IMR-90 (cell line): ENCODE measurements at regions not wholly inside any gene's neighbourhood (a gene's known extent, or its start where the extent isn't known, plus 50 kb on each side); places are given as distances from the start of the nearest gene placed in this dataset.

Experiments
- ATAC-seq: fragments of 200-7000 bp; cut with Tn5 transposase; 2 replicates; pipeline ENCODE4 v1.9.1; 2020; ENCODE audit warnings: low read depth, mild to moderate bottlenecking, moderate library complexity
- BruUV-seq: library from RNA; stranded (reverse); fragments of 400-500 nt; replicated peaks from 2 replicates; lab custom pipeline; 2021; lab: Mats Ljungman, UMichigan
- CTCF ChIA-PET: fragments of 300-600 bp; formaldehyde crosslinking; extraction: SDS; loops from one replicate; lab custom pipeline; 2021; ENCODE audit warnings: antibody characterized with exemption; lab: Yijun Ruan, JAX
- POLR2A ChIA-PET: fragments of 300-600 bp; sonication (Branson Sonifier 250); formaldehyde crosslinking; loops from one replicate; lab custom pipeline; 2022; ENCODE audit warnings: antibody characterized with exemption; ENCODE audit not compliant: unreplicated experiment; lab: Charles Lee
- DNase-seq: peaks from one replicate; pipeline ENCODE4 v3.0.0; 2013
- H2AFZ ChIP-seq: replicated peaks from 2 replicates; pipeline ENCODE3; 2013; ENCODE audit warnings: low read length, mild to moderate bottlenecking; ENCODE audit not compliant: poor library complexity
- H2AK5ac ChIP-seq: 2 replicates; pipeline ENCODE4 v1.6.1; 2013; ENCODE audit warnings: low read depth, low read length, inconsistent platforms
- H2AK9ac ChIP-seq: replicated peaks from 2 replicates; pipeline ENCODE3; 2013; ENCODE audit warnings: mild to moderate bottlenecking, low read depth, low read length, moderate library complexity; ENCODE audit not compliant: poor library complexity
- H2BK120ac ChIP-seq: 2 replicates; pipeline ENCODE4 v1.6.1; 2013; ENCODE audit warnings: low read depth, low read length, inconsistent platforms
- H2BK15ac ChIP-seq: 3 replicates; pipeline ENCODE4 v1.6.1; 2013; ENCODE audit warnings: low read depth, low read length, inconsistent platforms
- H2BK20ac ChIP-seq: 2 replicates; pipeline ENCODE4 v1.6.1; 2013; ENCODE audit warnings: low read depth, mild to moderate bottlenecking, inconsistent platforms, low read length, moderate library complexity
- H2BK5ac ChIP-seq: 2 replicates; pipeline ENCODE4 v1.6.1; 2013; ENCODE audit warnings: mild to moderate bottlenecking, low read depth, low read length, inconsistent platforms; ENCODE audit not compliant: poor library complexity, severe bottlenecking
- H3K14ac ChIP-seq: replicated peaks from 2 replicates; pipeline ENCODE4 v1.6.1; 2013; ENCODE audit warnings: low read depth, low read length, inconsistent platforms
- H3K18ac ChIP-seq: 2 replicates; pipeline ENCODE4 v1.6.1; 2013; ENCODE audit warnings: low read depth, low read length, control low read depth
- H3K23ac ChIP-seq: 2 replicates; pipeline ENCODE4 v1.6.1; 2013; ENCODE audit warnings: low read depth, low read length, inconsistent platforms
- H3K27ac ChIP-seq: 2 replicates; pipeline ENCODE4 v1.5.1; 2013; ENCODE audit warnings: mild to moderate bottlenecking, control low read depth, low read length; ENCODE audit not compliant: insufficient read depth
- H3K27me3 ChIP-seq: 2 replicates; pipeline ENCODE4 v1.6.1; 2013; ENCODE audit warnings: low read length; ENCODE audit not compliant: control insufficient read depth, insufficient read depth
- H3K36me3 ChIP-seq: 2 replicates; pipeline ENCODE4 v1.6.1; 2013; ENCODE audit warnings: low read length, mixed read lengths; ENCODE audit not compliant: control insufficient read depth, insufficient read depth
- H3K4ac ChIP-seq: 2 replicates; pipeline ENCODE4 v1.6.1; 2013; ENCODE audit warnings: low read depth, low read length, inconsistent platforms
- H3K4me1 ChIP-seq: 2 replicates; pipeline ENCODE4 v1.6.1; 2013; ENCODE audit warnings: low read length, mixed read lengths; ENCODE audit not compliant: control insufficient read depth, insufficient read depth
- H3K4me2 ChIP-seq: 2 replicates; pipeline ENCODE4 v1.6.1; 2013; ENCODE audit warnings: low read depth, mild to moderate bottlenecking, control low read depth, low read length, moderate library complexity
- H3K4me3 ChIP-seq: 2 replicates; pipeline ENCODE4 v1.5.1; 2013; ENCODE audit warnings: low read depth, mild to moderate bottlenecking, control low read depth, low read length, moderate library complexity; ENCODE audit not compliant: insufficient read depth
- H3K56ac ChIP-seq: 2 replicates; pipeline ENCODE4 v1.6.1; 2013; ENCODE audit warnings: low read length, inconsistent platforms; ENCODE audit not compliant: insufficient read depth; ENCODE audit errors: extremely low read depth
- H3K79me1 ChIP-seq, 2 experiments: 2 replicates each; pipeline ENCODE4 v1.6.1; 2013; ENCODE audit warnings: low read length in 2 of 2, inconsistent platforms in 1 of 2, low read depth in 1 of 2
- H3K9ac ChIP-seq: 2 replicates; pipeline ENCODE4 v1.6.1; 2013; ENCODE audit warnings: low read depth, low read length, control low read depth
- H3K9me1 ChIP-seq: 2 replicates; pipeline ENCODE4 v1.6.1; 2013; ENCODE audit warnings: low read length, inconsistent platforms; ENCODE audit not compliant: insufficient read depth
- H3K9me3 ChIP-seq: 2 replicates; pipeline ENCODE4 v1.6.1; 2013; ENCODE audit warnings: low read length; ENCODE audit not compliant: control insufficient read depth, insufficient read depth
- H4K20me1 ChIP-seq: 2 replicates; pipeline ENCODE4 v1.6.1; 2013; ENCODE audit warnings: low read length, inconsistent platforms; ENCODE audit not compliant: insufficient read depth
- H4K5ac ChIP-seq: 2 replicates; pipeline ENCODE4 v1.6.1; 2013; ENCODE audit warnings: mild to moderate bottlenecking, low read depth, low read length, control low read depth
- H4K8ac ChIP-seq, 2 experiments: 2 replicates each; pipeline ENCODE4 v1.6.1; 2013; ENCODE audit warnings: low read depth in 2 of 2, low read length in 2 of 2, control low read depth in 1 of 2, inconsistent platforms in 1 of 2
- H4K91ac ChIP-seq: 2 replicates; pipeline ENCODE4 v1.6.1; 2013; ENCODE audit warnings: low read depth, low read length, inconsistent platforms; ENCODE audit not compliant: insufficient read depth
- BHLHE40 ChIP-seq: fragments of 150-350 bp; IDR thresholded peaks from 2 replicates; pipeline ENCODE4 v1.6.1; 2016; ENCODE audit warnings: mild to moderate bottlenecking, low read depth, low read length
- FOS ChIP-seq: fragments of 150-350 bp; IDR thresholded peaks from 2 replicates; pipeline ENCODE4 v1.6.1; 2016; ENCODE audit warnings: low read depth, low read length
- MAFK ChIP-seq: IDR thresholded peaks from 2 replicates; pipeline ENCODE4 v1.6.1; 2012; ENCODE audit warnings: low read depth, low read length, improper control_type of control experiment
- MAZ ChIP-seq: IDR thresholded peaks from 2 replicates; pipeline ENCODE4 v1.6.1; 2012; ENCODE audit warnings: low read depth, mild to moderate bottlenecking, low read length, improper control_type of control experiment, moderate library complexity, borderline replicate concordance
- POLR2A ChIP-seq: IDR thresholded peaks from 2 replicates; pipeline ENCODE4 v1.6.1; 2012; ENCODE audit warnings: mild to moderate bottlenecking, low read depth, low read length
- RFX5 ChIP-seq: IDR thresholded peaks from 2 replicates; pipeline ENCODE4 v1.8.0; 2012; ENCODE audit warnings: low read depth, mild to moderate bottlenecking, low read length, moderate library complexity
- WGBS, 2 experiments: methylation state at CpG; one replicate each; pipeline versions ENCODE4 v1.1.5 to v1.1.7; 2013; ENCODE audit warnings: missing lambda C conversion rate in 2 of 2; ENCODE audit not compliant: insufficient read length in 1 of 2; ENCODE audit errors: extremely low coverage in 2 of 2; 5-methylcytosine and 5-hydroxymethylcytosine counted together
- dilution Hi-C: fragments of 300-500 bp; cut with HindIII; formaldehyde crosslinking; loops from one replicate; pipeline ENCODE4 v1.14.3; 2018; ENCODE audit warnings: low sequenced_read_pairs; ENCODE audit not compliant: unreplicated experiment
- in situ Hi-C: fragments of 300-500 bp; cut with MboI; formaldehyde crosslinking; loops from 3 replicates; pipeline ENCODE4 v1.14.3; 2019; ENCODE audit warnings: low sequenced_read_pairs, inconsistent platforms, mixed read lengths
- intact Hi-C: fragments of 100-400 bp; cut with micrococcal nuclease; formaldehyde crosslinking; loops from 2 replicates; pipeline ENCODE4 v1.10.0; 2022

GRCh38 chr15:66630801-66631351, 65.1 kb upstream of the LCTL start:
- Histone ChIP-seq H2BK15ac (no peak overlapping the region), H2AFZ (peak overlapping the region; percentile 47), H3K56ac (no peak overlapping the region), H4K8ac (no peak overlapping the region), H3K14ac (no peak overlapping the region), H2BK120ac (no peak overlapping the region), H4K91ac (no peak overlapping the region), H2BK5ac (no peak overlapping the region), H3K27me3 (peaks cover 3% of the 10 kb centered on the region; the same call in 1 of the 2 replicates), H3K27ac (no peak overlapping the region), H2AK5ac (0 out of 2 replicates have a peak overlapping the region, but pooled peaks have one; percentile 26), H4K20me1 (no peaks in the 10 kb centered on the region), H3K9me1 (no peaks in the 10 kb centered on the region; the same call in 1 of the 2 replicates), H2BK20ac (no peak overlapping the region), H3K4me1 (peaks cover 2% of the 10 kb centered on the region; the same call in 1 of the 2 replicates), H3K4me3 (no peak overlapping the region), H3K18ac (no peak overlapping the region), H3K4ac (no peak overlapping the region), H3K36me3 (no peaks in the 10 kb centered on the region), H3K4me2 (no peak overlapping the region), H3K23ac (no peak overlapping the region), H4K5ac (no peak overlapping the region), H2AK9ac (no peak overlapping the region), H3K79me1 (no peaks in the 10 kb centered on the region), H3K9me3 (no peaks in the 10 kb centered on the region), H3K9ac (no peak overlapping the region)
- in situ Hi-C loops (no loop called here), intact Hi-C loops (no loop called here), dilution Hi-C loops (no loop called here)
- 54% methylated on average over 4 of the region's 17 CpGs; no CpG with 5 or more reads in 1 of the 2 experiments for WGBS, 2 experiments
- peak; percentile 45 for ATAC-seq
- no TSS peak for BruUV-seq
- CTCF ChIA-PET, result no interaction called here
- no peak for DNase-seq
- TF ChIP-seq MAZ (no peak), FOS (no peak), BHLHE40 (no peak), RFX5 (no peak), MAFK (no peak), POLR2A (no peak)
- POLR2A ChIA-PET, result no interaction called here
